ENCODE measurements at regions not wholly inside any gene's neighbourhood (a gene's known extent, or its start where the extent isn't known, plus 50 kb on each side); places are given as distances from the start of the nearest gene placed in this dataset.
"Not testable (repeated sequence)": the region's sequence is repeated elsewhere in the genome, so short reads cannot be mapped to it uniquely, and the experiment has no call there.

DNA sequence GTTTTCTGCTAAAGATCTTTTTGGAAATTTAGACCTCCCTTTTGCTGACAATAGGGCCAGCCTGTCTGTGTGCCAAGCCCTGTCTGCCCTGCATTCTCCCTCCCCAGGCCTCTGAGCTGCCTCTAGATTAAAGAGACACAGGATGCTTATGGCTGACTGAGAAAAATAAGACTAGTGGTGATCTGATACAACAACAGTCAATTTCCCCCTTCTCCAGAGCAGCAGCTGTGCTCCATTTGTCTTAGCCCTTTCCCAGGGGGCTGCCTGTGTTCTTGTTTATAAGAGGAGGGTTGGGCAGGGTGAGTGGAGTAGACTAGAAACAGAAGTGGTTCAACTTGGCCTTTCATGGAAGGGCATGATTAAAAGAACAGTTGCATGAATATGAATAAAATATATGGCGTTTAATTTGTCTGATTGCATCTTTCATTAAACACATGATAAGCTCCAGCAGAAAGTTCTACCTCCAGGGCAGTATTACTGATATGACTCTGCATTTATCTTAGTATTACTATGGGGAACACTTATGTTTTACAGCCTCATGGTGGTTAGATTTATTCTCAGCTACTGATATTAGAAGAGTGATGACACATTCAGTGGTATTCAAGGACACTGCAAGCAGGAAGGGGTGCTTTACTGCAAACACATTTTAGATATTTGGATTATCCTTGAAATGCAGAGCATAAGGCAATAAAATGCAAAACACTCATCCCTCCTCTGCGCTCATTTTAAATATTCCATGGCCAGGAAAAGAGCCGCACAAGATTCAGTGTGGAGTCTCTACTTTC lies 150.2 kb upstream of the CLEC14A start:
- DNase-seq (ENCODE audit: low read depth in 2 of 2) = no peak

DNA sequence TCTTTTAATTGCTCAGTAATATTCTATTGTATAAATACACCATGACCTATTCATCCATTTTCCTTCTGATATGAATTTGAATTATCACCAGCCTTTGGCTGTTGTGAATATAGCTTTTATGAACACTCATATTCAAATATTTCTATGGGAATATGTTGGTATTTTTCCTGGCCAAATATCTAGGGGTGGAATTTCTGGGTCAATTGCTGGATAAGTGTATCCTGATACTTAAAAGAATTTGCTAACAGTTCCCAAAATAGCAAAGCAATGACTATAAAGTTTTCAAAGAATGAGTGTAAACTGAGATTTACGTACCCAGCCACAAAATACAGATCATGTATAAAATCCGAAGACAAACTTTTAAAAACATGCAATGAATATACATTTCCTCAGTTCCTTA lies 148.7 kb upstream of the CLEC14A start:
- no peak for DNase-seq (ENCODE audit: low read depth in 2 of 2)

DNA sequence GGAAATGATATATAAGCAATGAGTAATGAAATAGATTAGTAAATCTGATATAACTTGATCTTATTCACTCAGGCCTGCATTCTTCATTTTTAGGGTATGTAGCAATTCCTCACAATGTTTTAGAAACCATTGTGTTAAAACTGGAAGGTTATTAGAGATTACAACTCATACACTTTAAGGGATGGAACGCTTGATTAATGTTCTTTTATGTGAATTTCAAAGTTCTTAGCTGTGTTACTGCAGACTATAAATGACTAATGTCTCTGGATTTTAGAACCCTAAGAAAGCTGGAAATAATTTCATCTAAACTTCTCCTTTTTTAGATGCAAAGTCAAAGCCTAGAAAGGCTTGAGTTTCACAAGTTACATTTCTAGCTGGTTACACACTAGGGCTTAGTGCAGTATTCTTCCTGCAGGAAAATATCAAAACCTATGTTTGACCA lies 148.2 kb upstream of the CLEC14A start:
- DNase-seq (ENCODE audit: low read depth in 2 of 2) = no peak

- no peak for DNase-seq (ENCODE audit: low read depth in 2 of 2)
These were observed 144.9 kb upstream of the CLEC14A start for GRCh38 chr14:38400751-38401150.

DNA sequence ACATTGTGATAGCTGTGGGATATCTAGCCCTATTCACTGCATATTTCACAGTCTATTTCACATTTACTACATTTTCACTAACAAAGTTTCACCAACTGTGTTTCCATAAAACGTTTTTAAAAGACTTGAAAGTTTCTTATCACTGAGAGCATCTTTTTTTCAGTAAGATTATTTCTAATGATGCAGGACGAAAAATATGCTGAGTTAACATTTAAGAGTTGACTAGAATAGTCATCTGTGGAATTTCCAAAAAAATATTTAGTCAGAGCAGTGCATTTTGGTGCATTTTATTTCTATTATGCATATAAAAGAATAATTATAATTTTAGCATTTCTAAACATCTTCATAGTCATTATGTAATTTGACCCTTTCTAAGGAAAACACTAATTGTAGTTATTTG lies 143.8 kb upstream of the CLEC14A start:
- DNase-seq (ENCODE audit: low read depth in 2 of 2) = no peak

DNA sequence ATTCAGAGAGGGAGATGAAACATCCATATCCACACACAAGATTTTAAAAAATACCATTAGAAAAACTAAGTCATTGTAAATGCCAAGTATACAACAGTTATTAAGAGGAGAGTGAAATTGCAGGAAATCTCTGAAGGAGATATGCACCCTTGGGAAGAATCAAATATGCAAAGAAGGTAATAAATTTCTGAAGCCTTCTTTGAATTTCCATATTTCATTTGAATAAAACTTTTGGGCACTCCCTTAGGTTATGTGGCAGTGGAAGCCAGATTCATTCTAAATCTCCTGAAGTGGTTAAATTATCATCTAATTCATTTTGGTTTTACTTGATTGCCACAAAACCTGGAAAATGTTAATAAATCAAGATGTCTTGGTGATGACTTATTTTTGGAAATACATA lies 138.9 kb upstream of the CLEC14A start:
- DNase-seq (ENCODE audit: low read depth in 2 of 2) = no peak

GRCh38 chr14:38394064-38394463 lies 138.2 kb upstream of the CLEC14A start:
- DNase-seq (ENCODE audit: low read depth in 2 of 2) = no peak

DNA sequence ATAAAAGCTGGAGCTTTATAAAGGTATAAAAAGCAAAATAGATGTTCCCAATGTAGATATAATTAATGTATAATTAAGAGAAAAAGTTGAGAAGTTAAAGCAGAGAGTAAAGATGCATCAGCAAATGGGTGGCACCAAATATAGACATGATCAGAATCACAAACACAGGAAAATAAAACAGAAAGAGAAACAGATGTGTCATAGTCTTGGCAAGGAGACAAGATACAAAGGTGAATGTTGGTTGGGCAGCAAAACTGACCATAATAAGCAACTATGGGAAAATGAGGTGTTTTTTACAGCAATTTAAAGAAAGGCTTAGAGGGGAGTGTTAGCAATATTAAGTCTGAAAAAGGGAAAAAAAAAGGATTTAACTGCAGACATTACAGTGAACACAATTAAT lies 135.4 kb upstream of the CLEC14A start:
- no peak for DNase-seq (ENCODE audit: low read depth in 2 of 2)

DNA sequence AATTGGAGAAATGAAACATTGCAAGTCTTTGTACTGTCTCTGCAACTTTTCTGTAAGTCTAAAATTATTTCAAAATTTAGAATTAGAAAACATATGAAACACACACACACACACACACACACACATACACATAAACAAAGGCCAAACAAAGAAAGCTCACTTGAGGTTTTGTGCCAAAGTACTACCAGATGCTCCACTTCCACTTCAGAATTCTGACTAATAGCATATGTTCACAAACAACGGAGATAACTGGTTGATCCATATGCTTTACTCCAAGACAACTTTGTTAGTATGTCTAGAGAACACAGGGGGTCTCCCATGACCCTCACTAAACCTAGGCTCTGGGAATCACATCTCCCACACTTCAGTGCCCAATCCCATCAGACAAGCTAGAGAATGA lies 133.8 kb upstream of the CLEC14A start:
- DNase-seq (ENCODE audit: low read depth in 2 of 2) = no peak

DNA sequence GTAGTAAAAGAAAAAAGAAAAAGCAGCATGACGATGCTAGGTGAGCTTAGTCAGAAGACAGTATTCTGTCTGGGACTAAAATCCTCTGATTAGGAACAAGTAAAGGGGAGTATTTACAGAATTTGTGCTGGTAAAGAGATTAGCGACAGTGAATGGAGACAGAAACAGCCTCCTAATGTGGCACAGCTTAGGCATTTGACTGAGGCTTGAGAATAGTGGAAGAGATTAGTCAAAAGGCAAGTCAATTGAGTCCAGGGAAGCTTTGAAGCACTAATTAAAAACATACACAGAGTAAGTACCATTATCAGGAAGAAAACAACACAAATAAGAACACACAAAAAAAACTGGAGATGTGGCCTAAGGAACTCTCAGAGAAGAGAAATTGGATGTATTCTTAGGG lies 131.9 kb upstream of the CLEC14A start:
- no peak for DNase-seq (ENCODE audit: low read depth in 2 of 2)

- DNase-seq (ENCODE audit: low read depth in 2 of 2) = no peak
These were observed 129.9 kb upstream of the CLEC14A start for GRCh38 chr14:38385836-38386235.

DNA sequence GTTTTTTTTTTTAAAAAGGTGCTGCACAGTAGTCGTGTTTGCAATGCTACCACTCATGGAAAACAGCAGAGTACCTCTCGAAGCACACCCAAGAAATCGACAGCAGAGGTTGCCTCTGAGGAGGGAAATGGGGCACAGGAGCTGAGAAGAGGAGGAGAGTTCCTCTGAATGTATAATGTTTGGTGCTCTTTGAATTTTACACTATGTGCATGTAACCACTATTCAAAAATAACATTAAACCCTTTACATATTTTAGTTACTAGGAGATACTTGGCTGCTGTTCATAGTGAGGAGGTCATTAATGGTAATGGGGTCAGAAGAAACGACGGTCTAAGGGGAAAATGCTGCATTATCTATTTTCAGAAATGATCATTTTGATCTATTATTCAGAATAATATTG lies 129.4 kb upstream of the CLEC14A start:
- no peak for DNase-seq (ENCODE audit: low read depth in 2 of 2)

DNA sequence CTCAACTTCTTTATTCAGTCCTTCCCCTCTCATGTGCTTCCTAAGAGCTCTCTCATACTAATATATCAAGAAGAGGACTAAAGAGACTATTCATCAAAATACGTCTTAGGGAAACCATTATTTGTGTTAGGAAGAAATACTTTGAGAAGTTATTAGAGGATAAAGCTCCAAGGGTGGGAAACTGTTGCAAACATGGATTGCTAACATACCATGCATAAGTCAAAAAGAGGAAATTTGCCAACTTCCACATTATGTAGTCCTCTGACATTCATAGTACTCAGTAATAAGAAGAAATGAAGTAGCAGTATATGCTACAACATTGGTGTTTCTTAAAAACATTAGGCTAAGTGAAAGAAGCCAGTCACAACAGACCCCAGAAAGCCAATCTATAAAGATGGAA lies 128.8 kb upstream of the CLEC14A start:
- DNase-seq (ENCODE audit: low read depth in 2 of 2) = no peak

DNA sequence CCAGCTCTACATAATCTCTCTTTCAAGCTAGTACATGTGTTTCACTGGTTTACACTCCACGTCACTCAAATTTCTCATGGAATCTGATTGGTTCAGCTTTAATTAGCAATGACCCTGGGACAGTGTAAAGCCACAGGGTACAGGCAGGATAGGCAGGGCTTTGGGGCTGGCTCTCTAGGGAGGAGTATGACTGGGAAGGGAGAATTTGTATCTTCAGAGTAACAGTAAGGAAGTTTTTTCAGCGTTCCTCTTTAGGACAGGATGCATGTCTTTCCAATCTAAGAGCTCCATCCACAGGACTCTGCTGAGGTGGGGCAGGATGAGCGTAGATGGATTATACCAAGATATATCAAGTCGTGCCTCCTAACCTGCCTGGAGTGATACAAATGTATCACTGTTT lies 112.0 kb upstream of the CLEC14A start:
- DNase-seq (ENCODE audit: low read depth in 2 of 2) = no peak

- DNase-seq (ENCODE audit: low read depth in 2 of 2) = no peak
These were observed 110.5 kb upstream of the CLEC14A start for GRCh38 chr14:38366374-38366773.

DNA sequence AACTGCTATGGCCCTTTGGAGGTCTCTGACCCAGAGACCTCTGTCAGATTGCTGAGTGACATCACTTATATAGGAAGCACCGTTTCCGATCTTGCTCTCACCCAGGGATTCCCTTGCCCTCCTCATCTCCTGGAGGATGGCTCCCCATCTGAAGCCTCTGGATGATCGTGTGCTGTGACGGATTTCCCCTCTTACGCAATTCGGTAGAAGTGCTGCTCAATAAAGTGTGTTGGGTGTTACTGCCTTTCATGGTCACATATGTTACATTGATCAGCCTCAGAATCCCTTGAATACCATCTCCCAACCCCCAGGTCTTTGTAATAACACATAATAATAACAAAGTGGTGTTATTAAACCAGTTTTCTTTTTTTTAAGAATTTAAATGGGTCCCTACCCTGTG lies 107.3 kb upstream of the CLEC14A start:
- DNase-seq (ENCODE audit: low read depth in 2 of 2) = no peak

- no peak for DNase-seq (ENCODE audit: low read depth in 2 of 2)
These were observed 101.7 kb upstream of the CLEC14A start for GRCh38 chr14:38357557-38357956.

GRCh38 chr14:38355473-38355872 lies 99.6 kb upstream of the CLEC14A start:
- DNase-seq (ENCODE audit: low read depth in 2 of 2) = not testable (repeated sequence)

DNA sequence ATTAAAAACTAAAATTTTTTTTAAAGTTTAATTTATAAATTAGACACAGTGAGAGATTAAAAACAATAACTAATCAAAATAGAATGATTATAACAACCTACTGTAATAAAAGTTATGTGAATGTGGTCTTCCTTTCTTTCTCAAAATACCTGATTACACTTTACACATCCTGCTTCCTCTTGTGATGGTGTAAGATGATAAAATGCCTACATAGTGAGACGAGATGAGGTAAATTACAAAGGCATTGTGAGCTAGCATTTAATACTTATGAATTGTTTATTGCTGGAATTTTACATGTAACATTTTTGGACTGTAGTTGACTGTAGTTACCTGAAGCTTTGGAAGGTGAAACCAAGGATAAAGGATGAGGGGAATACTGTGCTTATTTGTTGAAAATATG lies 94.2 kb upstream of the CLEC14A start:
- DNase-seq (ENCODE audit: low read depth in 2 of 2) = no peak

GRCh38 chr14:38342803-38343202 lies 86.9 kb upstream of the CLEC14A start:
- DNase-seq (ENCODE audit: low read depth in 2 of 2) = no peak

DNA sequence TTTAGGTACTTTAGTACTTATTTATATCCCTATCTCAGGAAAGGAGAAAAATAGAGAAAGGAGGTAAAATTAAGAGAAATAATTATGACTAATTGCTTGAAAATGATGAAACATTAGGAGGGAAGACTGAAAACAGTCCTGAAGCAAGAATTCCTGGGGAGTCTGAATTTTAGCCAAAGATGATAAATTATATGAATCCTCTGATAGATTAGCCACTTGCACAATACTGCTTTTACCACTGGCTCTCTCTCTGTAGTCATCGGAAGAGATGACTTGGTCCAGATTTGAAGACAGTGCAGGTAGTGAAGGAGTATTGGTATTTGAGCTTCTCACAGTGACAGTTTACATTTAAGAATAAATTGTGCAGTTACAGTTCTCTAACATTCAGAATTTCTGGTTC lies 83.8 kb upstream of the CLEC14A start:
- no peak for DNase-seq (ENCODE audit: low read depth in 2 of 2)

- DNase-seq (ENCODE audit: low read depth in 2 of 2) = no peak
These were observed 80.4 kb upstream of the CLEC14A start for GRCh38 chr14:38336298-38336697.

DNA sequence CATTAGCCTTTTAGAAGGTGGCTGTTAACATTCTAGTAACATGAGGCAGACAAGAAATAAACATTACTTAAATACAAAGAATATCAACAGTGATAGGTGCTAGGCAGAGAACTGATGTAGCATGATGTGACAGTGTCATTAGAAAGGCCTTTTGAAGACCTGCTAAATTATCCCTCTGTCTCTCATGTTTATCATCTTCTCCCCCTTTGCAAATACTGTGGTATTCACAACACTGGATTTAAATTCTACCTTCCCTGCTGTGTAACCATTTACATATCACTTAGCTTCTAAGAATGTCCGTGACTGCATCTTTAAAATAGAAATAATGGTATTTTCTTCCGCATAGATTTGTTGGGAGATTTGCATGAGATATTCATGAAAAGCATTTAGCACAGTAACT lies 74.4 kb upstream of the CLEC14A start:
- DNase-seq (ENCODE audit: low read depth in 2 of 2) = no peak

- no peak for DNase-seq (ENCODE audit: low read depth in 2 of 2)
These were observed 73.4 kb upstream of the CLEC14A start for GRCh38 chr14:38329246-38329645.
